ENCODE measurements at regions not wholly inside any gene's neighbourhood (a gene's known extent, or its start where the extent isn't known, plus 50 kb on each side); places are given as distances from the start of the nearest gene placed in this dataset.
"Not testable (repeated sequence)": the region's sequence is repeated elsewhere in the genome, so short reads cannot be mapped to it uniquely, and the experiment has no call there.

DNA sequence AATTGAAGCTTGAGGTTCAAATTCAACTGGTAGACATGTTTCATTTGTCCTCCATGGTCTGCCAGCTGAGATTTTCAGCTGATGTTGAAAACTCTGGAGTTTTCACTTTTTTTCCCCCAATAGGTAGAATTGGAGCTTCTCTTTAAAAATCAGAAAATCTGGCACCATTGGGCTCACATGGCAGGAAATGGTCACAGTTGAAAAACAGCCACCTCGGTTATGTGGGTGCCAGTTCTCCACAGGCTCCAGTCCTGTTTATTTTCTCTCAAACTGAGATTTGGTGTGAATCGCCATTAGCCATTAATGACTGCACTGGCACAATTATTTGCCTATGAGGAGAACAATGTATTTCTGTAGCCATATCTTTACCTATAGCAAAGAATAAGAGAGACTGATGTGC is 171.4 kb upstream of the TFAP2D start:
- TF ChIP-seq, protein P1, sequence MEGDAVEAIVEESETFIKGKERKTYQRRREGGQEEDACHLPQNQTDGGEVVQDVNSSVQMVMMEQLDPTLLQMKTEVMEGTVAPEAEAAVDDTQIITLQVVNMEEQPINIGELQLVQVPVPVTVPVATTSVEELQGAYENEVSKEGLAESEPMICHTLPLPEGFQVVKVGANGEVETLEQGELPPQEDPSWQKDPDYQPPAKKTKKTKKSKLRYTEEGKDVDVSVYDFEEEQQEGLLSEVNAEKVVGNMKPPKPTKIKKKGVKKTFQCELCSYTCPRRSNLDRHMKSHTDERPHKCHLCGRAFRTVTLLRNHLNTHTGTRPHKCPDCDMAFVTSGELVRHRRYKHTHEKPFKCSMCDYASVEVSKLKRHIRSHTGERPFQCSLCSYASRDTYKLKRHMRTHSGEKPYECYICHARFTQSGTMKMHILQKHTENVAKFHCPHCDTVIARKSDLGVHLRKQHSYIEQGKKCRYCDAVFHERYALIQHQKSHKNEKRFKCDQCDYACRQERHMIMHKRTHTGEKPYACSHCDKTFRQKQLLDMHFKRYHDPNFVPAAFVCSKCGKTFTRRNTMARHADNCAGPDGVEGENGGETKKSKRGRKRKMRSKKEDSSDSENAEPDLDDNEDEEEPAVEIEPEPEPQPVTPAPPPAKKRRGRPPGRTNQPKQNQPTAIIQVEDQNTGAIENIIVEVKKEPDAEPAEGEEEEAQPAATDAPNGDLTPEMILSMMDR (IDR thresholded peaks at IDR 0.05), result no peak
- DNase-seq (ENCODE audit: low spot score), result no peak
- Histone ChIP-seq H3K27ac (no peak overlapping the region), H3K4me3 (no peak overlapping the region)

DNA sequence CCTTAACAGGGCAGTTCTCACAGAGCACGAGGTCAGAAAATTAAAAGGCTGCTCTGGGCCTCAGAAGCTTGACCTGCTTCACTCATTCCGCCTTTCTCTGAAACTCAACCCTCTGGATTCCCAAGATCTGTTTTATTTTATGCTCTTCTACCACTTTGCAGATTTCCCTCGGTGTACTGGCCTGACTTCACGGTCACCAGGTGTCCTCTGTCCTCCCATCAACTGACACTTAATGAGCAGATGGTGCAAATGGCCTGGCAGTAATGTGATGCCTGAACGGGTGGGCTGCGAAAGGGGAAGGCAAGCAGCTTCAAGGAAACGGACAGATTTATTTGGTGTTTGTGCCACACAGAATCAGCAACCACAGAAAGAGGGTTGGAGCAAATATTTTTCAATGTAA is 169.7 kb upstream of the TFAP2D start:
- TF ChIP-seq, protein P1 (IDR thresholded peaks at IDR 0.05), result no peak
- no peak for DNase-seq (ENCODE audit: low spot score)
- Histone ChIP-seq H3K4me3 (no peak overlapping the region), H3K27ac (no peak overlapping the region)

DNA sequence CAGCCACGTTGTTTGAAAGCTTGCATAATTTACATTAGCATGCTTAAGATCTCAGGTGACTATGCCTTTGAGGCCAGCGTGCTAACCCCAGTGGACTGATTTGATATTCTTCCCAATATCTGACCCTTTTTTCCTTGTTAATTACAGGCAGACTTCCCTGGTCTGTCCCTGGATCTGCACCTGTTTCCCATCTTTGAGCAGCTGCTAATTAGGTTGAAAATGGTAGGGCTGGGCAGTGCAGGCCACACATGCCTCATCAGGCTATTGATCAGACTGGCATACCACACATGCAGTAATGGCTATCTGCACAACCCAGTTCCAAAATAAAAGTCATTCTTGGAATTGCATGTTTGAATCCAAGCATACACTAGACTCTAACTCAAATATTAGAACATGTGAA is 164.3 kb upstream of the TFAP2D start:
- Histone ChIP-seq H3K27ac (no peak overlapping the region), H3K4me3 (no peak overlapping the region)
- DNase-seq (ENCODE audit: low spot score), result no peak
- TF ChIP-seq, protein P1 (IDR thresholded peaks at IDR 0.05), result no peak

DNA sequence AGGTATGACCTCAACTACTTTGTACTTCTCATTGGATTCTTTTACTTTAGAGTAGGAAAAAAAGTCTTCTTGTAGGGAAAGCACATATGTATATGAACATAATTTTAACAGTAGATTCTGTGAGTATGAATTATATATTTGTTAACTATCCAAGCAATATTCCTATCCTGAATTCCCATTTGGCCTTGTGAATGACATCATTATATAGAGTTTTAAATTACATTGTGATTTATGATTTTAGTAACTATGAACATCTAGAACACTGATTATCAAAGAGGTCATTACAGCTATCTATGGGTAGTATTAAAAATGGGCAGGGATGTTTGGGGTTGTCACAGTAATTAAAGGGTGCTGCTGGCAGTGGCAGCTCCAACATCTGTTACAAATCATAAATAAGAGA is 163.9 kb upstream of the TFAP2D start:
- TF ChIP-seq, protein P1 (IDR thresholded peaks at IDR 0.05), result no peak
- DNase-seq (ENCODE audit: low spot score), result no peak
- no peak overlapping the region for H3K27ac ChIP-seq

DNA sequence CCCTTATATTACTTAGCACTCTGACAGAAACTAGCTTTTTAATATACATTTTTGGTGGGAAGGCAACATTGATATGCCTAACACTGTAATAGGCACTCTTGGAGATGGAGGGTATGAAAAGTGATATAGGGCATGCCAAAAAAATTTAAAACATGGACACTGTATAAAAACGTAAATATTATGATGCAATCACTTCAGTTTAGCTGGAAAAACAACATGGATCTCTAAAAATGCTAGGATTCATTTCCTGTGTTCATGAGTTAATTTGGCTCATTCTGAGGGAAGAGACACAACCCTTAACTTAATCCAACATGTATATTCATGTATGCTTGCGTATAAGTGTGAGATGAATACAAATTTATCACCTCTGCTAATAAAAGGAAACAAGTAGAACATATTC is 157.3 kb upstream of the TFAP2D start:
- no peak overlapping the region for H3K27ac ChIP-seq
- DNase-seq (ENCODE audit: low spot score), result no peak
- TF ChIP-seq, protein P1 (IDR thresholded peaks at IDR 0.05), result no peak
- no peak overlapping the region for H3K4me3 ChIP-seq

More for the DNA sequence above, 163.9 kb upstream of the TFAP2D start:
- H3K4me3 ChIP-seq, result no peak overlapping the region

DNA sequence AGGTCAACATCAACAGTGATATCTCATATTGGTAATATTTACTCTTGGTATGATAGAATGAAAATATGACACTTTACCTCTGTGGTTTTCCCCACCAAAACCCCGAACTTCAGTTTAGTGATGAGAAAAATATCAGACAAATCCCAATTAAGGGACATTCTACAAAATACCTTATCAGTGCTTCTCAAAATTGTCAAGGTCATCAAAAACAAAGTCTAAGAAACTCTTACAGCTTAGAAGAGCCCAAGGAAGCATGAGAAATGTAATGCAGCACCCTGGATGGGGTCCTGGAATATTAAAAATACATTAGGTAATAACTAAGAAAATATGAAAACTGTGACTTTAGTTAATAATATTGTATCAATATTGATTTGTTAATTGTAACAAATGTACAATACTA is 148.3 kb upstream of the TFAP2D start:
- Histone ChIP-seq H3K27ac (no peak overlapping the region), H3K4me3 (no peak overlapping the region)
- DNase-seq (ENCODE audit: low spot score), result no peak
- TF ChIP-seq, protein P1 (IDR thresholded peaks at IDR 0.05), result no peak

DNA sequence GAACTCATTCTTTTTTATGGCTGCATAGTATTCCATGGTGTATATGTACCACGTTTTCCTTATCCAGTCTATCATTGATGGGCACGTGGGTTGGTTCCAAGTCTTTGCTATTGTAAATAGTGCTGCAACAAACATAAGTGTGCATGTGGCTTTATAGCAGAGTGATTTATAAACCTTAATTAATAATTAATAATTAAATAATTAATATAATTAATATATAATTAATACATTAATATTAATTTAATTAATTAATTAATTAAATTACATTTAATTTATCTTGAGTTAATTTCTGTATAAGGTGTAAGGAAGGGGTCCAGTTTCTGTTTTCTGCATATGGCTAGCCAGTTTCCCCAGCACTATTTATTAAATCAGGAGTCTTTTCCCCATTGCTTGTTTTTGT is 142.1 kb upstream of the TFAP2D start:
- H3K27ac ChIP-seq; H3K4me3 ChIP-seq; DNase-seq (ENCODE audit: low spot score): not testable (repeated sequence)
